GM13976 (cell line): ENCODE measurements at regions not wholly inside any gene's neighbourhood (a gene's known extent, or its start where the extent isn't known, plus 50 kb on each side); places are given as distances from the start of the nearest gene placed in this dataset.

Experiments
- DNase-seq: peaks from one replicate; pipeline ENCODE4 v3.0.0; 2012; ENCODE audit warnings: low spot score
- CTCF ChIP-seq: IDR thresholded peaks from 2 replicates; pipeline ENCODE4 v1.5.1; 2012; ENCODE audit warnings: borderline replicate concordance, mild to moderate bottlenecking; ENCODE audit not compliant: insufficient read depth; ENCODE audit errors: extremely low read depth, missing control alignments, control extremely low read depth
- in situ Hi-C: fragments of 300-500 bp; cut with MboI; formaldehyde crosslinking; loops from one replicate; pipeline ENCODE4 v1.12.0; 2022; ENCODE audit warnings: low sequenced_read_pairs, mixed read lengths, inconsistent platforms; ENCODE audit not compliant: unreplicated experiment

GRCh38 chr14:101347893-101348777 lies 213.2 kb upstream of the DIO3 start:
- DNase-seq, result no peak
- TF ChIP-seq CTCF, result no peak
- in situ Hi-C loops, result no loop called here

GRCh38 chr14:101349108-101349507 lies 212.2 kb upstream of the DIO3 start:
- in situ Hi-C loops, result no loop called here
- DNase-seq, result no peak
- TF ChIP-seq CTCF, result no peak

- no peak for DNase-seq
- in situ Hi-C loops, result no loop called here
- TF ChIP-seq CTCF, result no peak
These were observed 211.3 kb upstream of the DIO3 start for GRCh38 chr14:101350021-101350420.

GRCh38 chr14:101350691-101351090 lies 210.6 kb upstream of the DIO3 start:
- DNase-seq, result no peak
- in situ Hi-C loops, result no loop called here
- no peak for TF ChIP-seq CTCF

- DNase-seq, result no peak
- TF ChIP-seq CTCF, result no peak
- in situ Hi-C loops, result no loop called here
These were observed 210.1 kb upstream of the DIO3 start for GRCh38 chr14:101351146-101351545.

- in situ Hi-C loops, result no loop called here
- TF ChIP-seq CTCF, result no peak
- DNase-seq, result no peak
These were observed 209.5 kb upstream of the DIO3 start for GRCh38 chr14:101351769-101352168.
